K562 (cell line): ENCODE measurements at regions not wholly inside any gene's neighbourhood (a gene's known extent, or its start where the extent isn't known, plus 50 kb on each side); places are given as distances from the start of the nearest gene placed in this dataset.

Experiments
- ATAC-seq: fragments of 200-7000 bp; cut with Tn5 transposase; 3 replicates; pipeline ENCODE4 v1.9.1; 2020; ENCODE audit warnings: moderate library complexity
- BruUV-seq: library from RNA; stranded (reverse); fragments of 400-500 nt; replicated peaks from 2 replicates; lab custom pipeline; 2021; lab: Mats Ljungman, UMichigan
- CTCF ChIA-PET: fragments of 300-600 bp; formaldehyde crosslinking; extraction: SDS; loops from one replicate; lab custom pipeline; 2021; ENCODE audit warnings: low intra/inter-chr PET ratio; lab: Yijun Ruan, JAX
- POLR2A ChIA-PET: fragments of 300-600, 350-650 bp; sonication (Branson Sonifier 250); formaldehyde crosslinking; extraction: SDS; loops from one replicate; lab custom pipeline; 2021; ENCODE audit warnings: antibody characterized with exemption, inconsistent platforms; lab: Yijun Ruan, JAX
- DNase-seq, 4 experiments: peaks; one replicate each; pipeline versions ENCODE4 v3.0.0 to v3.0.0-alpha.2; 2011 to 2018; ENCODE audit warnings: low spot score in 3 of 4, mixed read lengths in 3 of 4; ENCODE audit errors: extremely low read depth in 1 of 4
- FAIRE-seq: peaks from 2 replicates; lab custom pipeline; 2011; peaks lifted over from hg19 to GRCh38; lab: Jason Lieb, UNC
- H2AFZ ChIP-seq: 2 replicates; pipeline ENCODE4 v1.6.0; 2011; ENCODE audit warnings: low read depth, low read length, control low read depth, inconsistent platforms
- H3K27ac ChIP-seq: fragments of 200-600 bp; 3 replicates; pipeline ENCODE4 v1.8.0; 2011; ENCODE audit warnings: low read depth, mild to moderate bottlenecking, control low read depth, inconsistent platforms, low read length, moderate library complexity, mixed read lengths; ENCODE audit errors: extremely low read depth
- H3K27me3 ChIP-seq, 2 experiments: fragments of 300-600 bp in 1 of 2; 2 replicates in 1 of 2; 3 replicates in 1 of 2; pipeline versions ENCODE4 v1.6.0 to v1.8.0; 2011; ENCODE audit warnings: inconsistent platforms in 2 of 2, low read length in 2 of 2, mild to moderate bottlenecking in 1 of 2, mixed read lengths in 1 of 2, moderate library complexity in 1 of 2; ENCODE audit not compliant: control insufficient read depth in 2 of 2, insufficient read depth in 2 of 2
- H3K36me3 ChIP-seq: fragments of 300-600 bp; 3 replicates; pipeline ENCODE4 v1.8.0; 2011; ENCODE audit warnings: mild to moderate bottlenecking, low read length, inconsistent platforms; ENCODE audit not compliant: control insufficient read depth, insufficient read depth
- H3K4me1 ChIP-seq, 2 experiments: fragments of 200-600 bp in 1 of 2; replicated peaks in 1 of 2; 2 replicates in 1 of 2; 3 replicates in 1 of 2; pipeline versions ENCODE4 v1.5.1 to v1.8.0; 2011; ENCODE audit warnings: inconsistent platforms in 2 of 2, low read length in 2 of 2, mild to moderate bottlenecking in 1 of 2, mixed read lengths in 1 of 2, moderate library complexity in 1 of 2; ENCODE audit not compliant: control insufficient read depth in 2 of 2, insufficient read depth in 2 of 2
- H3K4me2 ChIP-seq: 2 replicates; pipeline ENCODE4 v1.6.1; 2011; ENCODE audit warnings: low read length, control low read depth, inconsistent platforms, mixed read lengths; ENCODE audit not compliant: insufficient read depth
- H3K4me3 ChIP-seq: fragments of 200-600 bp; sonication (generic), shearing (Covaris generic); 2 replicates; pipeline ENCODE4 v1.5.1; 2016; ENCODE audit warnings: control low read depth, inconsistent platforms
- H3K79me2 ChIP-seq: fragments of 200-600 bp; 3 replicates; pipeline ENCODE4 v1.8.0; 2011; ENCODE audit warnings: low read length, inconsistent platforms; ENCODE audit not compliant: control insufficient read depth, insufficient read depth
- H3K9ac ChIP-seq, 2 experiments: 2 replicates each; pipeline versions ENCODE4 v1.6.0 to v1.6.1; 2011; ENCODE audit warnings: low read depth in 2 of 2, low read length in 2 of 2, control low read depth in 1 of 2, inconsistent platforms in 1 of 2, mild to moderate bottlenecking in 1 of 2, mixed read lengths in 1 of 2; ENCODE audit not compliant: insufficient read depth in 1 of 2
- H3K9me1 ChIP-seq: one replicate; pipeline ENCODE4 v1.6.0; 2011; ENCODE audit warnings: inconsistent platforms, mild to moderate bottlenecking, low read length, moderate library complexity; ENCODE audit not compliant: control insufficient read depth, insufficient read depth
- H3K9me3 ChIP-seq: replicated peaks from 2 replicates; pipeline ENCODE4 v1.5.1; 2011; ENCODE audit warnings: low read depth, low read length, inconsistent platforms; ENCODE audit not compliant: control insufficient read depth, insufficient read depth
- H4K20me1 ChIP-seq: replicated peaks from 2 replicates; pipeline ENCODE4 v1.6.1; 2011; ENCODE audit warnings: low read length, inconsistent platforms, mixed read lengths; ENCODE audit not compliant: control insufficient read depth, insufficient read depth
- CBFA2T3 ChIP-seq: fragments of 450-650 bp; IDR thresholded peaks from 2 replicates; pipeline ENCODE4 v1.6.1; 2017
- CBX5 ChIP-seq: IDR thresholded peaks from 2 replicates; pipeline ENCODE4 v1.6.1; 2014; ENCODE audit warnings: low read depth, borderline replicate concordance
- FOXM1 ChIP-seq, 2 experiments: fragments of 450-650 bp in 1 of 2; sonication (generic) in 1 of 2; formaldehyde crosslinking in 1 of 2; IDR thresholded peaks; 2 replicates each; pipeline versions ENCODE4 v1.6.1 to v1.9.0; 2017 to 2022; ENCODE audit warnings: low read depth in 2 of 2, mild to moderate bottlenecking in 2 of 2, missing genetic modification reagents in 1 of 2, moderate library complexity in 1 of 2
- HDGF ChIP-seq: fragments of 450-650 bp; IDR thresholded peaks from 2 replicates; pipeline ENCODE4 v1.6.1; 2016
- ILK ChIP-seq: fragments of 450-650 bp; IDR thresholded peaks from 2 replicates; pipeline ENCODE4 v1.6.1; 2016; ENCODE audit warnings: missing genetic modification characterization, low read depth, mild to moderate bottlenecking, missing compliant biosample characterization, moderate library complexity, borderline replicate concordance
- KLF1 ChIP-seq: fragments of 450-650 bp; IDR thresholded peaks from 2 replicates; pipeline ENCODE4 v1.6.1; 2016; ENCODE audit warnings: missing genetic modification characterization, missing compliant biosample characterization
- KLF16 ChIP-seq: IDR thresholded peaks from 2 replicates; pipeline ENCODE4 v1.6.1; 2016; ENCODE audit warnings: antibody characterized with exemption
- MED1 ChIP-seq: sonication (generic); formaldehyde crosslinking; IDR thresholded peaks from 2 replicates; pipeline ENCODE4 v1.8.1; 2023; ENCODE audit warnings: missing genetic modification reagents, borderline replicate concordance
- RFX1 ChIP-seq: fragments of 450-650 bp; IDR thresholded peaks from 2 replicates; pipeline ENCODE4 v1.6.1; 2016; ENCODE audit warnings: mild to moderate bottlenecking, moderate library complexity
- SRF ChIP-seq, 2 experiments: fragments of 250-450, 450-650 bp in 1 of 2; sonication (Bioruptor Pico) in 1 of 2; sonication (generic) in 1 of 2; formaldehyde crosslinking; IDR thresholded peaks; 2 replicates each; pipeline versions ENCODE4 v1.5.0 to v1.5.1; 2020 to 2022; ENCODE audit warnings: mild to moderate bottlenecking in 1 of 2, missing genetic modification reagents in 1 of 2
- TAF7 ChIP-seq: fragments of 450-650 bp; IDR thresholded peaks from 2 replicates; pipeline ENCODE4 v1.6.1; 2016; ENCODE audit warnings: missing genetic modification characterization, missing compliant biosample characterization
- TBL1XR1 ChIP-seq, 2 experiments: IDR thresholded peaks; 2 replicates each; pipeline ENCODE4 v1.6.1; 2012; ENCODE audit warnings: improper control_type of control experiment in 2 of 2, low read length in 2 of 2, mild to moderate bottlenecking in 1 of 2
- U2AF1 ChIP-seq: fragments of 200-400 bp; formaldehyde crosslinking; optimal IDR thresholded peaks from 2 replicates; pipeline ENCODE3; 2017; ENCODE audit warnings: mild to moderate bottlenecking, low read depth, low read length, moderate library complexity
- XRCC4 ChIP-seq: IDR thresholded peaks from one replicate; pipeline ENCODE4 v1.6.1; 2011; ENCODE audit not compliant: insufficient read depth, insufficient read length; ENCODE audit errors: extremely low read depth
- ZNF717 ChIP-seq: fragments of 250-450 bp; sonication (Bioruptor Pico); IDR thresholded peaks from 2 replicates; pipeline ENCODE4 v1.5.0; 2021
- WGBS: fragments of 100-300 bp; shearing (Covaris generic); methylation state at CpG from one replicate; pipeline ENCODE4 v1.1.6; 2016; ENCODE audit warnings: low coverage, mixed read lengths; ENCODE audit not compliant: insufficient coverage; ENCODE audit errors: missing lambda C conversion rate; 5-methylcytosine and 5-hydroxymethylcytosine counted together
- in situ Hi-C: fragments of 300-500 bp; cut with MboI; formaldehyde crosslinking; loops from 4 replicates; pipeline ENCODE4 v1.15.0; 2018; ENCODE audit warnings: inconsistent platforms, mixed read lengths
- intact Hi-C: fragments of 100-400 bp; cut with micrococcal nuclease; formaldehyde crosslinking; loops from 2 replicates; pipeline ENCODE4 v1.14.2; 2022
- TF ChIP-seq, protein P1 (sequence below): fragments of 250-450 bp; sonication (Bioruptor Pico); IDR thresholded peaks from 2 replicates; pipeline ENCODE4 v1.8.0; 2022; ENCODE audit warnings: moderate library complexity, mild to moderate bottlenecking, inconsistent platforms
- TF ChIP-seq, protein P2 (sequence below): sonication (generic); formaldehyde crosslinking; IDR thresholded peaks from 2 replicates; pipeline ENCODE4 v1.8.1; 2023; ENCODE audit warnings: mild to moderate bottlenecking, missing genetic modification reagents, moderate library complexity

DNA sequence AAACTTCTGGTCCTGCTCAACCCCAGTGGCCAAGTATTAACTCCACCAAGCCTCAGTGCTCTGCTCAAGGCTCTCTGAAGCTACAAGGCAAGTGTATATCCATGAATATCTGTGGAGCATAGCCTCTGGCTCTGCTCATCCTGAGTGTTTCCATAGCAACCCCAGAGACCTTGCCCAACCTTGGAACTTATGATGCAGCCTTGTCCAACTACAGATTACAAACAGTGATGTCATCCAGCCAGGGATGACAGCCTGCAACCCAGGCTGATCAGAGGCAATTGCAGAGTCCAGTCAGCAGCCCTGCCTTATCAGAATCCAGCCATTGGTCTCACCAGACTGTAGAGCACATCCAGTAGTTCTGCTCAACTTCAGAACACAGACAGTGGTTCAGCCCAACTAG is 65.5 kb upstream of the SPACA1 start:
- no peak for TF ChIP-seq TAF7
- TF ChIP-seq RFX1, result peak; percentile 58
- TF ChIP-seq KLF1 (tag), result no peak
- Histone ChIP-seq H3K9me1 (no peaks in the 10 kb centered on the region), H3K27me3 (no peaks in the 10 kb centered on the region), H3K4me1 (no peaks in the 10 kb centered on the region), H3K9me3 (no peaks in the 10 kb centered on the region), H3K9ac (no peak overlapping the region), H3K27ac (no peak overlapping the region), H4K20me1 (no peaks in the 10 kb centered on the region), H3K4me3 (no peak overlapping the region), H3K4me2 (no peak overlapping the region), H3K36me3 (no peaks in the 10 kb centered on the region), H2AFZ (no peak overlapping the region), H3K79me2 (no peaks in the 10 kb centered on the region)
- CTCF ChIA-PET, result no interaction called here
- BruUV-seq, result no TSS peak
- POLR2A ChIA-PET, result interaction anchor here (0.6 kb wide), 1 partner anchor 586 kb away, joined by 3 read pairs; no protein-coding TSS in a partner anchor
- ATAC-seq, result no peak
- intact Hi-C loops (no loop called here), in situ Hi-C loops (no loop called here)
- no peak for FAIRE-seq
- DNase-seq, result no peak

DNA sequence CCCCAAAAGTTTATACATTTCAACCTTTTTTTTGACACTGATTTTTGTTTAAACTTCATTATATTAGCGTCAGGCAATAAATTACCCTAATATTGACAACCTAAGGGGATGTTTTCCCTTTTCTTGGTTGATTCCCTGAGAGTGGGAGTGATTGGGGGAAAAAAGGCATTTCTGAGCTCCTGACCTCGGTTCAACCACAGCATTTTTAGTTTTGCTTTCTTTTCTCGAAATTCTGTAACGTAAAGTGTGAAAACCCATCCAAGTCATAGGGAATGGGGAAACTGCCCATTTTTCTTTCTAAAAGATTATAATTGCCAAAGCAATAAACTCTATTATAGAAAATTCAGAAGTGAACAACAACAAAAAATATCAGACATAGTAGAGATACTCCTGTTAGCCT is 67.9 kb upstream of the SPACA1 start:
- no peaks in the 10 kb centered on the region for H3K36me3 ChIP-seq
- H3K4me3 ChIP-seq, result no peak overlapping the region
- in situ Hi-C loops (no loop called here), intact Hi-C loops (no loop called here)
- FAIRE-seq, result no peak
- H3K79me2 ChIP-seq, result no peaks in the 10 kb centered on the region
- WGBS, result 0% methylated on average over 4 of the region's 4 CpGs
- no peak overlapping the region for H3K27ac ChIP-seq
- POLR2A ChIA-PET, result no interaction called here
- H2AFZ ChIP-seq, result no peak overlapping the region
- H4K20me1 ChIP-seq, result no peaks in the 10 kb centered on the region
- no peaks in the 10 kb centered on the region for H3K9me3 ChIP-seq
- no peaks in the 10 kb centered on the region for H3K4me1 ChIP-seq
- ATAC-seq, result no peak
- H3K4me2 ChIP-seq, result no peak overlapping the region
- H3K9me1 ChIP-seq, result no peaks in the 10 kb centered on the region
- no peaks in the 10 kb centered on the region for H3K27me3 ChIP-seq
- CTCF ChIA-PET, result no interaction called here
- no TSS peak for BruUV-seq
- DNase-seq, result no peak
- no peak overlapping the region for H3K9ac ChIP-seq
- no peak for TF ChIP-seq ILK (tag)
- no peak for TF ChIP-seq CBX5
- no peak for TF ChIP-seq TBL1XR1 (IDR thresholded peaks at IDR 0.05; ENCODE audit: low read length in 2 of 2)
- no peak for TF ChIP-seq MED1 (CRISPR knock-in tag)
- no peak for TF ChIP-seq KLF16
- no peak for TF ChIP-seq HDGF
- TF ChIP-seq, protein P1, sequence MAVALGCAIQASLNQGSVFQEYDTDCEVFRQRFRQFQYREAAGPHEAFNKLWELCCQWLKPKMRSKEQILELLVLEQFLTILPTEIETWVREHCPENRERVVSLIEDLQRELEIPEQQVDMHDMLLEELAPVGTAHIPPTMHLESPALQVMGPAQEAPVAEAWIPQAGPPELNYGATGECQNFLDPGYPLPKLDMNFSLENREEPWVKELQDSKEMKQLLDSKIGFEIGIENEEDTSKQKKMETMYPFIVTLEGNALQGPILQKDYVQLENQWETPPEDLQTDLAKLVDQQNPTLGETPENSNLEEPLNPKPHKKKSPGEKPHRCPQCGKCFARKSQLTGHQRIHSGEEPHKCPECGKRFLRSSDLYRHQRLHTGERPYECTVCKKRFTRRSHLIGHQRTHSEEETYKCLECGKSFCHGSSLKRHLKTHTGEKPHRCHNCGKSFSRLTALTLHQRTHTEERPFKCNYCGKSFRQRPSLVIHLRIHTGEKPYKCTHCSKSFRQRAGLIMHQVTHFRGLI (CRISPR knock-in tag), result no peak
- no peak for TF ChIP-seq U2AF1
- TF ChIP-seq, protein P2, sequence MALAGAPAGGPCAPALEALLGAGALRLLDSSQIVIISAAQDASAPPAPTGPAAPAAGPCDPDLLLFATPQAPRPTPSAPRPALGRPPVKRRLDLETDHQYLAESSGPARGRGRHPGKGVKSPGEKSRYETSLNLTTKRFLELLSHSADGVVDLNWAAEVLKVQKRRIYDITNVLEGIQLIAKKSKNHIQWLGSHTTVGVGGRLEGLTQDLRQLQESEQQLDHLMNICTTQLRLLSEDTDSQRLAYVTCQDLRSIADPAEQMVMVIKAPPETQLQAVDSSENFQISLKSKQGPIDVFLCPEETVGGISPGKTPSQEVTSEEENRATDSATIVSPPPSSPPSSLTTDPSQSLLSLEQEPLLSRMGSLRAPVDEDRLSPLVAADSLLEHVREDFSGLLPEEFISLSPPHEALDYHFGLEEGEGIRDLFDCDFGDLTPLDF (CRISPR knock-in tag), result no peak
- TF ChIP-seq SRF (CRISPR knock-in tag; IDR thresholded peaks at IDR 0.05), result no peak
- no peak for TF ChIP-seq ZNF717 (CRISPR knock-in tag)
- no peak for TF ChIP-seq CBFA2T3
- TF ChIP-seq FOXM1 (IDR thresholded peaks at IDR 0.05; ENCODE audit: low read depth), result no peak
- no peak for TF ChIP-seq FOXM1 (CRISPR knock-in tag; IDR thresholded peaks at IDR 0.05; ENCODE audit: low read depth)
- no peak for TF ChIP-seq XRCC4
